ENCODE measurements at regions not wholly inside any gene's neighbourhood (a gene's known extent, or its start where the extent isn't known, plus 50 kb on each side); places are given as distances from the start of the nearest gene placed in this dataset.

GRCh38 chr5:4661836-4662235, 478.3 kb upstream of the ADAMTS16 start:
- DNase-seq, result no peak

GRCh38 chr5:4662756-4663155, 477.4 kb upstream of the ADAMTS16 start:
- no peak for DNase-seq

- DNase-seq, result no peak
Observed at GRCh38 chr5:4665911-4666310, 474.2 kb upstream of the ADAMTS16 start.

- no peak for DNase-seq
Observed at GRCh38 chr5:4674166-4674565, 466.0 kb upstream of the ADAMTS16 start.

- no peak for DNase-seq
Observed at GRCh38 chr5:4676934-4677333, 463.2 kb upstream of the ADAMTS16 start.

- no peak for DNase-seq
Observed at GRCh38 chr5:4684946-4685345, 455.2 kb upstream of the ADAMTS16 start.

- no peak for DNase-seq
Observed at GRCh38 chr5:4698596-4698995, 441.5 kb upstream of the ADAMTS16 start.

- DNase-seq, result no peak
Observed at GRCh38 chr5:4699592-4699991, 440.5 kb upstream of the ADAMTS16 start.

GRCh38 chr5:4700069-4700468, 440.1 kb upstream of the ADAMTS16 start:
- DNase-seq, result no peak

GRCh38 chr5:4700871-4701270, 439.3 kb upstream of the ADAMTS16 start:
- DNase-seq, result no peak

GRCh38 chr5:4703931-4704458, 436.1 kb upstream of the ADAMTS16 start:
- no peak for DNase-seq

- no peak for DNase-seq
Observed at GRCh38 chr5:4704951-4705350, 435.2 kb upstream of the ADAMTS16 start.

GRCh38 chr5:4716781-4717180, 423.3 kb upstream of the ADAMTS16 start:
- no peak for DNase-seq

GRCh38 chr5:4717446-4717845, 422.7 kb upstream of the ADAMTS16 start:
- no peak for DNase-seq

GRCh38 chr5:4720831-4721230, 419.3 kb upstream of the ADAMTS16 start:
- DNase-seq, result no peak

GRCh38 chr5:4722886-4723285, 417.2 kb upstream of the ADAMTS16 start:
- DNase-seq, result no peak

GRCh38 chr5:4725594-4725993, 414.5 kb upstream of the ADAMTS16 start:
- DNase-seq, result no peak

- no peak for DNase-seq
Observed at GRCh38 chr5:4730279-4730678, 409.9 kb upstream of the ADAMTS16 start.

- no peak for DNase-seq
Observed at GRCh38 chr5:4734348-4734747, 405.8 kb upstream of the ADAMTS16 start.

GRCh38 chr5:4735261-4735660, 404.9 kb upstream of the ADAMTS16 start:
- DNase-seq, result no peak

- DNase-seq, result no peak
Observed at GRCh38 chr5:4737868-4738267, 402.3 kb upstream of the ADAMTS16 start.

GRCh38 chr5:4738298-4738697, 401.8 kb upstream of the ADAMTS16 start:
- DNase-seq, result no peak

- DNase-seq, result no peak
Observed at GRCh38 chr5:4740156-4740555, 400.0 kb upstream of the ADAMTS16 start.

GRCh38 chr5:4758550-4758949, 381.6 kb upstream of the ADAMTS16 start:
- no peak for DNase-seq

GRCh38 chr5:4758996-4759395, 381.1 kb upstream of the ADAMTS16 start:
- DNase-seq, result no peak

GRCh38 chr5:4762316-4762715, 377.8 kb upstream of the ADAMTS16 start:
- DNase-seq, result no peak
